B cell (primary cell): ENCODE measurements at regions not wholly inside any gene's neighbourhood (a gene's known extent, or its start where the extent isn't known, plus 50 kb on each side); places are given as distances from the start of the nearest gene placed in this dataset.

Experiments used
- ATAC-seq: fragments of 200-7000 bp; cut with Tn5 transposase; one replicate; pipeline ENCODE4 v1.10.0; 2021; ENCODE audit warnings: low read depth, mild to moderate bottlenecking, moderate number of reproducible peaks, moderate library complexity
- CTCF ChIA-PET: fragments of 350-600 bp; sonication (Branson Sonifier 250); formaldehyde crosslinking; loops from one replicate; lab custom pipeline; 2021; ENCODE audit warnings: antibody characterized with exemption, inconsistent platforms; lab: Charles Lee
- POLR2A ChIA-PET: fragments of 350-600 bp; sonication (Branson Sonifier 250); formaldehyde crosslinking; loops from one replicate; lab custom pipeline; 2021; ENCODE audit warnings: antibody characterized with exemption; lab: Charles Lee
- DNase-seq: peaks from one replicate; pipeline ENCODE4 v3.0.0; 2013
- H2AFZ ChIP-seq: 2 replicates; pipeline ENCODE4 v1.6.1; 2012; ENCODE audit warnings: mild to moderate bottlenecking, low read depth, low read length; ENCODE audit not compliant: insufficient read depth, poor library complexity, severe bottlenecking
- H3K27ac ChIP-seq, 2 donors: 1 replicate in 1 of 2; 2 replicates in 1 of 2; pipeline ENCODE4 v1.5.1; 2012 to 2013; ENCODE audit warnings: low read length in 2 of 2, mild to moderate bottlenecking in 2 of 2, moderate library complexity in 1 of 2
- H3K27me3 ChIP-seq, 4 experiments: fragments of 200-600 bp in 1 of 4; sonication (generic) in 1 of 4; replicated peaks in 1 of 4; 1 replicate in 2 of 4; 2 replicates in 2 of 4; pipeline versions ENCODE4 v1.6.1 to v1.7.0; 2013 to 2016; ENCODE audit warnings: low read length in 3 of 4, mild to moderate bottlenecking in 2 of 4, mixed read lengths in 1 of 4, moderate library complexity in 1 of 4; ENCODE audit not compliant: insufficient read depth in 4 of 4, control insufficient read depth in 3 of 4; ENCODE audit errors: control extremely low read depth in 1 of 4
- H3K36me3 ChIP-seq, 2 experiments: replicated peaks in 1 of 2; 1 replicate in 1 of 2; 2 replicates in 1 of 2; pipeline versions ENCODE4 v1.6.1 to v1.7.1; 2013; ENCODE audit warnings: low read length in 1 of 2; ENCODE audit not compliant: insufficient read depth in 2 of 2, control insufficient read depth in 1 of 2; ENCODE audit errors: control extremely low read depth in 1 of 2, extremely low read depth in 1 of 2
- H3K4me1 ChIP-seq, 2 donors: fragments of 200-600 bp in 1 of 2; sonication (generic) in 1 of 2; 1 replicate in 1 of 2; 2 replicates in 1 of 2; pipeline versions ENCODE4 v1.5.1 to v1.6.1; 2013 to 2017; ENCODE audit warnings: low read length in 2 of 2; ENCODE audit not compliant: control insufficient read depth in 2 of 2, insufficient read depth in 2 of 2
- H3K4me2 ChIP-seq: replicated peaks from 2 replicates; pipeline ENCODE3; 2012; ENCODE audit warnings: mild to moderate bottlenecking, low read depth, low read length; ENCODE audit not compliant: poor library complexity, severe bottlenecking
- H3K4me3 ChIP-seq, 5 experiments: fragments of 200-600 bp in 1 of 5; sonication (generic) in 1 of 5; 1 replicate in 3 of 5; 2 replicates in 2 of 5; pipeline versions ENCODE4 v1.5.1 to v1.7.0; 2011 to 2016; ENCODE audit warnings: low read length in 4 of 5, mild to moderate bottlenecking in 4 of 5, low read depth in 2 of 5, control low read depth in 1 of 5, moderate library complexity in 1 of 5; ENCODE audit not compliant: insufficient read depth in 1 of 5; ENCODE audit errors: control extremely low read depth in 1 of 5, extremely low read depth in 1 of 5
- H3K79me2 ChIP-seq: fragments of 200-600 bp; sonication (generic); one replicate; pipeline ENCODE4 v1.6.0; 2016; ENCODE audit warnings: low read length; ENCODE audit not compliant: control insufficient read depth, insufficient read depth
- H3K9ac ChIP-seq: fragments of 200-600 bp; sonication (generic); 2 replicates; pipeline ENCODE4 v1.6.1; 2017; ENCODE audit warnings: mild to moderate bottlenecking, low read length, moderate library complexity
- H3K9me3 ChIP-seq, 3 donors: one replicate each; pipeline versions ENCODE4 v1.6.1 to v1.7.1; 2013; ENCODE audit warnings: low read length in 2 of 3; ENCODE audit not compliant: control insufficient read depth in 2 of 3, insufficient read depth in 1 of 3; ENCODE audit errors: control extremely low read depth in 1 of 3
- H4K20me1 ChIP-seq: 2 replicates; pipeline ENCODE4 v1.6.0; 2012; ENCODE audit warnings: mild to moderate bottlenecking, low read length; ENCODE audit not compliant: insufficient read depth, control insufficient read depth, poor library complexity, severe bottlenecking
- H3K27ac Mint-ChIP-seq: one replicate; pipeline ENCODE4 v1.8.0; 2021; ENCODE audit warnings: mixed read lengths
- H3K27me3 Mint-ChIP-seq: one replicate; pipeline ENCODE4 v1.8.0; 2021; ENCODE audit warnings: mixed read lengths
- H3K4me1 Mint-ChIP-seq: one replicate; pipeline ENCODE4 v1.8.0; 2021; ENCODE audit warnings: mixed read lengths
- H3K4me3 Mint-ChIP-seq: one replicate; pipeline ENCODE4 v1.8.0; 2021; ENCODE audit warnings: mixed read lengths
- H3K9me3 Mint-ChIP-seq: one replicate; pipeline ENCODE4 v1.8.0; 2022; ENCODE audit warnings: mixed read lengths; ENCODE audit not compliant: insufficient read depth
- EZH2 ChIP-seq: IDR thresholded peaks from 2 replicates; pipeline ENCODE4 v1.6.1; 2012; ENCODE audit warnings: borderline replicate concordance, low read depth, mild to moderate bottlenecking, moderate library complexity, low read length; ENCODE audit not compliant: insufficient read depth, poor library complexity, severe bottlenecking
- WGBS: methylation state at CpG from one replicate; pipeline ENCODE4 v1.1.5; 2013; ENCODE audit warnings: missing lambda C conversion rate; ENCODE audit not compliant: insufficient coverage; 5-methylcytosine and 5-hydroxymethylcytosine counted together
- intact Hi-C: fragments of 100-400 bp; cut with micrococcal nuclease; formaldehyde crosslinking; loops from one replicate; pipeline ENCODE4 v1.10.0; 2022
- TF ChIP-seq, protein P1 (sequence below): fragments of 200-600 bp; IDR thresholded peaks from one replicate; pipeline ENCODE4 v1.8.0; 2022; ENCODE audit warnings: antibody characterized with exemption, mild to moderate bottlenecking

DNA sequence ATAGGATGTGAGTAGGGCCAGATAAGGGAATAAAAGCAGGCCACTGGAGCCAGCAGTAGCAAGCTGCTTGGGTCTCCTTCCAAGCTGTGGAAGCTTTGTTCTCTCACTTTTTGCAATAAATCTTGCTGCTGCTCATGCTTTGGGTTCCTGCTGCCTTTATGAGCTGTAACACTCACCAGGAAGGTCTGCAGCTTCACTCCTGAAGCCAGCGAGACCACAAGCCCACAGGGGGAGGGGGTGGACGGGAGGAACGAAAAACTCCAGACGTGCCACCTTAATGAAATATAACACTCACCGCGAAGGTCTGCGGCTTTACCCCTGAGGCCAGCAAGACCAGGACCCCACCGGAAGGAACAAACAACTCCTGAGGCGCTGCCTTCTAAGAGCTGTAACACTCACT lies 1324.4 kb upstream of the EYS start:
- H3K4me1 Mint-ChIP-seq, result no peaks in the 10 kb centered on the region
- H3K9me3 ChIP-seq, result peaks cover 0 to 18% (median 0%) of the 10 kb centered on the region in 3 donors
- H3K4me3 ChIP-seq, result no peak overlapping the region
- ChIA-PET POLR2A (no interaction called here), CTCF (no interaction called here)
- no peak overlapping the region for H2AFZ ChIP-seq
- no peak overlapping the region for H3K4me2 ChIP-seq
- WGBS, result 89% methylated on average over 6 of the region's 9 CpGs
- H3K9me3 Mint-ChIP-seq, result peaks cover 3% of the 10 kb centered on the region
- H3K27ac ChIP-seq, result no peak overlapping the region
- H3K27ac Mint-ChIP-seq, result no peak overlapping the region
- H3K36me3 ChIP-seq, result no peaks in the 10 kb centered on the region
- no peaks in the 10 kb centered on the region for H3K27me3 ChIP-seq
- H3K9ac ChIP-seq, result no peak overlapping the region
- no peaks in the 10 kb centered on the region for H3K79me2 ChIP-seq
- H4K20me1 ChIP-seq, result no peaks in the 10 kb centered on the region
- no peak overlapping the region for H3K4me3 Mint-ChIP-seq
- ATAC-seq, result no peak
- no peaks in the 10 kb centered on the region for H3K27me3 Mint-ChIP-seq
- no peak for DNase-seq
- intact Hi-C loops, result no loop called here
- H3K4me1 ChIP-seq, result no peaks in the 10 kb centered on the region
- TF ChIP-seq, protein P1, sequence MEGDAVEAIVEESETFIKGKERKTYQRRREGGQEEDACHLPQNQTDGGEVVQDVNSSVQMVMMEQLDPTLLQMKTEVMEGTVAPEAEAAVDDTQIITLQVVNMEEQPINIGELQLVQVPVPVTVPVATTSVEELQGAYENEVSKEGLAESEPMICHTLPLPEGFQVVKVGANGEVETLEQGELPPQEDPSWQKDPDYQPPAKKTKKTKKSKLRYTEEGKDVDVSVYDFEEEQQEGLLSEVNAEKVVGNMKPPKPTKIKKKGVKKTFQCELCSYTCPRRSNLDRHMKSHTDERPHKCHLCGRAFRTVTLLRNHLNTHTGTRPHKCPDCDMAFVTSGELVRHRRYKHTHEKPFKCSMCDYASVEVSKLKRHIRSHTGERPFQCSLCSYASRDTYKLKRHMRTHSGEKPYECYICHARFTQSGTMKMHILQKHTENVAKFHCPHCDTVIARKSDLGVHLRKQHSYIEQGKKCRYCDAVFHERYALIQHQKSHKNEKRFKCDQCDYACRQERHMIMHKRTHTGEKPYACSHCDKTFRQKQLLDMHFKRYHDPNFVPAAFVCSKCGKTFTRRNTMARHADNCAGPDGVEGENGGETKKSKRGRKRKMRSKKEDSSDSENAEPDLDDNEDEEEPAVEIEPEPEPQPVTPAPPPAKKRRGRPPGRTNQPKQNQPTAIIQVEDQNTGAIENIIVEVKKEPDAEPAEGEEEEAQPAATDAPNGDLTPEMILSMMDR, result no peak
- TF ChIP-seq EZH2, result no peak

DNA sequence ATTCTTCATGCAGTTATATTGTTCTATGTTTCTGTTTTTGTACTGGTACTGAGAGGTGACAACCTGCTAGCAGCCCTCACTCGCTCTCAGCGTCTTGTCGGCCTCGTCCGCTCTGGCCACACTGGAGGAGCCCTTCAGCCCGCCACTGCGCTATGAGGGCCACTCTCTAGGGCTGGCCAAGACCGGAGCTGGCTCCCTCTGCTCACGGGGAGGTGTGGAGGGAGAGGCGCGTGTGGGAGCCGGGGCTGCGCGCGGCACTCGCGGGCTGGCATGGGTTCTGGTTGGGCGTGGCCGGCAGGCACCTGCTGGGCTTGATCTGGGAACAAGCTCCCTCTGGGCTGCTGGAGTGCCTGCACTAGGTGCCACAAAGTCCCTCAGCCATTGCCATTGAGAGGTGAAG lies 1323.8 kb upstream of the EYS start:
- no peak for TF ChIP-seq EZH2
- TF ChIP-seq, protein P1, result no peak
- no peak overlapping the region for H3K27ac ChIP-seq
- no peaks in the 10 kb centered on the region for H3K79me2 ChIP-seq
- Mint-ChIP-seq H3K27me3 (no peaks in the 10 kb centered on the region), H3K9me3 (peaks cover 3% of the 10 kb centered on the region), H3K4me1 (no peaks in the 10 kb centered on the region), H3K27ac (no peak overlapping the region), H3K4me3 (no peak overlapping the region)
- DNase-seq (no peak), ATAC-seq (no peak)
- H3K9ac ChIP-seq, result no peak overlapping the region
- no peak overlapping the region for H3K4me3 ChIP-seq
- POLR2A ChIA-PET, result no interaction called here
- no peaks in the 10 kb centered on the region for H3K36me3 ChIP-seq
- intact Hi-C loops, result no loop called here
- 95% methylated on average over 19 of the region's 19 CpGs for WGBS
- CTCF ChIA-PET, result no interaction called here
- no peaks in the 10 kb centered on the region for H3K4me1 ChIP-seq
- no peak overlapping the region for H3K4me2 ChIP-seq
- H3K9me3 ChIP-seq, result peaks cover 0 to 18% (median 0%) of the 10 kb centered on the region in 3 donors
- no peaks in the 10 kb centered on the region for H3K27me3 ChIP-seq
- no peaks in the 10 kb centered on the region for H4K20me1 ChIP-seq
- H2AFZ ChIP-seq, result no peak overlapping the region
